Activated naive CD8-positive, alpha-beta T cell treated with anti-CD3 and anti-CD28 coated beads for 36 hours (primary cell): ENCODE measurements at regions not wholly inside any gene's neighbourhood (a gene's known extent, or its start where the extent isn't known, plus 50 kb on each side); places are given as distances from the start of the nearest gene placed in this dataset.

ENCODE experiments used
- DNase-seq: peaks from one replicate; pipeline ENCODE4 v3.0.0; 2021
- H3K27ac Mint-ChIP-seq: one replicate; pipeline ENCODE4 v1.8.0; 2022; ENCODE audit warnings: mild to moderate bottlenecking, moderate library complexity, mixed read lengths
- H3K27me3 Mint-ChIP-seq: one replicate; pipeline ENCODE4 v1.8.0; 2022; ENCODE audit warnings: mild to moderate bottlenecking, mixed read lengths
- H3K36me3 Mint-ChIP-seq: one replicate; pipeline ENCODE4 v1.8.0; 2021; ENCODE audit warnings: mild to moderate bottlenecking, mixed read lengths
- H3K4me1 Mint-ChIP-seq: one replicate; pipeline ENCODE4 v1.8.0; 2021; ENCODE audit warnings: mixed read lengths
- H3K4me3 Mint-ChIP-seq: one replicate; pipeline ENCODE4 v1.8.0; 2022; ENCODE audit warnings: mild to moderate bottlenecking, moderate library complexity, mixed read lengths
- H3K9me3 Mint-ChIP-seq: one replicate; pipeline ENCODE4 v1.8.0; 2022; ENCODE audit warnings: mixed read lengths

- no peak overlapping the region for H3K27ac Mint-ChIP-seq
- no peaks in the 10 kb centered on the region for H3K27me3 Mint-ChIP-seq
- no peaks in the 10 kb centered on the region for H3K36me3 Mint-ChIP-seq
- no peaks in the 10 kb centered on the region for H3K4me1 Mint-ChIP-seq
- DNase-seq, result no peak
- H3K4me3 Mint-ChIP-seq, result no peak overlapping the region
- peaks cover 7% of the 10 kb centered on the region for H3K9me3 Mint-ChIP-seq
Observed at GRCh38 chr21:19992540-19992939, 1005.7 kb upstream of the NCAM2 start.

DNA sequence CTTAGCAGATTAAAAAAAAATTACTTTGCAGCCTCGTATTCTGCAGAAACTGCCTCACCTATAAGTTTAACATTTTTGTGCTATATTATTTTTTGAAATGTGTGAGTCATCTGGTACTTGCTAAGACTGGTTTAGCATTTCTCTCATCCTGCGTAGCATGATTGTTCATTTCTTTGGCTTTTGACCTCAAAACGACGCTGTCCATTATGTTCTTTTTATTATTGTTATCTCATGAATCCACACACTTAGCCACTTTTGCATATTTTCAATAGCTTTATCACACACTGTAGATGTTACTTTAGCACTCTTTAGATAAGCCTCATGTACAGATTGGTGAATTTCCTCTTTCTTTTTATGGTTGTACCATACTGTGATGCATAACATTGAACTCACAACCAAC is 1004.9 kb upstream of the NCAM2 start:
- no peaks in the 10 kb centered on the region for H3K36me3 Mint-ChIP-seq
- H3K9me3 Mint-ChIP-seq, result peaks cover 7% of the 10 kb centered on the region
- no peak overlapping the region for H3K4me3 Mint-ChIP-seq
- no peaks in the 10 kb centered on the region for H3K4me1 Mint-ChIP-seq
- H3K27ac Mint-ChIP-seq, result no peak overlapping the region
- DNase-seq, result no peak
- no peaks in the 10 kb centered on the region for H3K27me3 Mint-ChIP-seq

GRCh38 chr21:19995253-19995652 is 1003.0 kb upstream of the NCAM2 start:
- Mint-ChIP-seq H3K27me3 (no peaks in the 10 kb centered on the region), H3K4me3 (no peak overlapping the region), H3K9me3 (peaks cover 9% of the 10 kb centered on the region), H3K4me1 (no peaks in the 10 kb centered on the region), H3K36me3 (no peaks in the 10 kb centered on the region), H3K27ac (no peak overlapping the region)
- no peak for DNase-seq

DNA sequence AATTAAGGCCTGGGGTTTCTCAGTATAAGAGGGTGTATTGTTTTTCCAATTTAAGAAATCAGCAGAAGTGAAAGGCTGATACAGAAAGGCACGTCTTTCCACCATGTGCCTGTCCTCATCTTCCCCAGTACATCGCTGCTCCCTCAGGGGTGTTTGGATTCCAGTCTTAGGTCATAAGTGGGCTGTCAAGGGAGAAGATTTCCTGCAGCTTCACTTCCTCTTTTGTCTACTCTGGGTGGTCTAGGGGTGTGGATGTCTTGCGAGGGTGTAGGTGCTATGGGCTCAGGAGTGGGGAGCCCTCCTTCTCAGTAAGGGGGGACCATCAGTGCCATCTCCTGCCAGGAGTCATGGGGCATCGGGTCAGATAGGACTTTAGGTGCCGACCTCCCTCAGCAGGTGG is 999.8 kb upstream of the NCAM2 start:
- Mint-ChIP-seq H3K36me3 (no peaks in the 10 kb centered on the region), H3K27me3 (no peaks in the 10 kb centered on the region), H3K9me3 (peaks cover 2% of the 10 kb centered on the region), H3K4me1 (no peaks in the 10 kb centered on the region), H3K4me3 (no peak overlapping the region), H3K27ac (no peak overlapping the region)
- no peak for DNase-seq

DNA sequence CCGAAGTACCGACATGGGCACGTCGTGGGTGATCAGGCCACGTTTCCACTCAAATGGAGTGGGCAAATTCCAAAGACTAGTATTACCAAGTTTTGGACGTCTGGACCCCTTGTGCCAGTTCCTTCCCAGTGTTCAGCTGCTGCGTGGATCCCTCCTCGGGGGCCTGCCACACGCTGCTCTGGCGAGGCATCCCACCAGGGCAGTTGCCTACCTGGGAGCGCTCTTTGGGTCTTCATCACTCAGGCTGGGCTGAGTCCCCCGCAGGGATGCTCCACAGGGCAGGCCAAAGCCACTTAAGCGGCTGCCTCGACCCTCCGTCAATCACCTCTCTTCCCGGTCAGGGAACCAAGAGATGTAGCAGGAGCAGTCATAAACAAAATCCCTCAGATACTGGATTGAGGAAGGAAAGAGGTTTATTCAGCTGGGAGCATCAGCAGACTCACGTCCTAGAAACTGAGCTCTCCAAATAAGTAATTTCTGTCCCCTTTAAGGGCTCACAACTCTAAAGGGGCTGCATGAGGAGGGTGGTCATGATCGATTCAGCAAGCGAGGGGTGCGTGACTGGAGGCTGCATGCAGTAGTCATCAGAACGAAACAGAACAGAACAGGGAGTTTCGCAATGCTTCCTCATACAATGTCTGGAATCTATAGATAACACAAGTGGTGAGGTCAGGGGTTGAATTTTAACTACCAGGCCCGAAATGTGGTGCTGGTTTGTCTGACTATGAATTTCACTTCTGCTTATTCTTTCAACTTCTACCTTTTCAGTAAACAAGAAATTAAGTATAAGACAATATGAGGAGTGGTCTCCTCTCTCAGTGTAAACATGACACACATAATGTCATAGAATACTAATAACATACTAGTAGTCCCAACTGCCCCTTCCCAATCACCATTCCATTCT is 998.6 kb upstream of the NCAM2 start:
- Mint-ChIP-seq H3K4me3 (no peak overlapping the region), H3K27me3 (no peaks in the 10 kb centered on the region), H3K4me1 (no peaks in the 10 kb centered on the region), H3K27ac (no peak overlapping the region), H3K9me3 (peaks cover 2% of the 10 kb centered on the region), H3K36me3 (no peaks in the 10 kb centered on the region)
- DNase-seq, result no peak

GRCh38 chr21:20004367-20004766 is 993.8 kb upstream of the NCAM2 start:
- DNase-seq, result no peak
- H3K4me3 Mint-ChIP-seq, result no peak overlapping the region
- no peaks in the 10 kb centered on the region for H3K27me3 Mint-ChIP-seq
- no peak overlapping the region for H3K27ac Mint-ChIP-seq
- H3K4me1 Mint-ChIP-seq, result no peaks in the 10 kb centered on the region
- H3K36me3 Mint-ChIP-seq, result no peaks in the 10 kb centered on the region
- H3K9me3 Mint-ChIP-seq, result peaks cover 2% of the 10 kb centered on the region

DNA sequence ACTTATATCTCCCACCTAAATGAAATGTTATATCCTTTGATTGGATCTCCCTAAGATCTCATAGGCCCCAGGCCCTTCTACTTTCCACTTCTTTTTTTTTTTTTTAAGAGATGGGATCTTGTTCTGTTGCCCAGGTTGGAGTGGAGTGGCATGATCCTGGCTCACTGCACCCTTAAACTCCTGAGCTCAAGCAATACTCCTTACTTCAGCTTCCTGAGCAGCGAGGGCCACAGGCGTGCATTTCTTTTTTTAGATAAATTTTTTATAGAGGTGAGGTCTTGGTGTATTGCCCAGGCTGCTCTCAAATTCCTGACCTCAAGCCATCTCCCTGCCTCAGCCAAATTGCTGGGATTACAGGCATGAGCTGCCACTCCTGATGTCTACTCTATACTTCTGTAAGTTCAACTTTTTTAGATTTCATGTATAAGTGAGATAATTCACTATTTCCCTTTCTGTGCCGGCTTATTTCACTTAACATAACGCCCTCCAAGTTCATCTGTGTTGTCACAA is 987.5 kb upstream of the NCAM2 start:
- no peak for DNase-seq
- H3K9me3 Mint-ChIP-seq, result peaks cover 2% of the 10 kb centered on the region
- H3K27me3 Mint-ChIP-seq, result no peaks in the 10 kb centered on the region
- H3K4me1 Mint-ChIP-seq, result no peaks in the 10 kb centered on the region
- H3K36me3 Mint-ChIP-seq, result no peaks in the 10 kb centered on the region
- no peak overlapping the region for H3K27ac Mint-ChIP-seq
- H3K4me3 Mint-ChIP-seq, result no peak overlapping the region

GRCh38 chr21:20013851-20014250 is 984.4 kb upstream of the NCAM2 start:
- no peak for DNase-seq
- Mint-ChIP-seq H3K4me3 (no peak overlapping the region), H3K27ac (no peak overlapping the region), H3K36me3 (no peaks in the 10 kb centered on the region), H3K27me3 (no peaks in the 10 kb centered on the region), H3K4me1 (no peaks in the 10 kb centered on the region), H3K9me3 (peaks cover 5% of the 10 kb centered on the region)

DNA sequence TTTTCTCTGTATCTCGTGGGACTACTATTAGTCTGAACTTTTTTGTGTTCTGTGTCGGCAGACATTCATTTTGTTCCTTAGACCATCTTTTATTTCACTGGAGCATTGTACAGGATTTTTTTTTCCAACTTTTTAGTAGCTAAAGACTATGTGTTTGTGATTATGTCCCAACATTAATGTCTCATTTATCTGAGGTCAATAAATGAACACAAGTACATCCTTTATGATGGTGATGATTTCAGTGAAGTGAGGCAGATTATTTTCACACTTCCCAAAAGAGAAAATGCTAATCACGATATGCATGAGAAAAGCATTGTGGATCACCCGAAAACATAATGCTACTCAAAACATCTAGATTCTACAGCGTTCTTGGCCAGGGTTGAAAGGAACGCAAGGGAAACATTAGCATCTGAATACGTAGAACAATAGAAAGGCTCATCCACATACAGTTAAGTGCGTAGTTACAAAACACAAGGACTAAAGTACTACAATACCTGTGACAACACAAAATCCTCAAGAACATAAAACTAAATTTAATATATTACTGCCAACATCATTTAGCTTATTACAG is 981.7 kb upstream of the NCAM2 start:
- H3K36me3 Mint-ChIP-seq, result no peaks in the 10 kb centered on the region
- H3K4me3 Mint-ChIP-seq, result no peak overlapping the region
- H3K9me3 Mint-ChIP-seq, result peaks cover 3% of the 10 kb centered on the region
- H3K27me3 Mint-ChIP-seq, result no peaks in the 10 kb centered on the region
- H3K27ac Mint-ChIP-seq, result no peak overlapping the region
- no peaks in the 10 kb centered on the region for H3K4me1 Mint-ChIP-seq
- DNase-seq, result no peak

DNA sequence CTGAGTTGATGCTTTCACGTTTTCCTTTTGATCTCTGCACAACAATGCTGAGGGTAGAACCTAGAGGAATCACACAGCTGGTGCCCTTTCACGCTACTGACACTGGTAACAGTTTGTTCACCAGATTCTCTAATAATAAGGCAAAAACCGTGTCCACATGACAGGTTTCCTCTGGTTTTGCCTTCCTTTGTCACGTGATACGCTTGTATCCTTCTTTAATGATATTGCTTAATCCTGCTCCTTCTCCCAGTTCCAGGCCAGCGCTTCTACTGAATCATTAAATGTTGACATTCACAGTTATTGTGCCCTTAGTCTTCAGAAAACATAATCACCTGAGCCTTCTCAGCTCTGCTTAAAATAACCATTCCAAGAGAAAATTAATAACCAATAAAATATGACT is 978.2 kb upstream of the NCAM2 start:
- Mint-ChIP-seq H3K36me3 (no peaks in the 10 kb centered on the region), H3K4me1 (no peaks in the 10 kb centered on the region), H3K27me3 (no peaks in the 10 kb centered on the region), H3K9me3 (peaks cover 3% of the 10 kb centered on the region), H3K27ac (no peak overlapping the region), H3K4me3 (no peak overlapping the region)
- DNase-seq, result no peak

DNA sequence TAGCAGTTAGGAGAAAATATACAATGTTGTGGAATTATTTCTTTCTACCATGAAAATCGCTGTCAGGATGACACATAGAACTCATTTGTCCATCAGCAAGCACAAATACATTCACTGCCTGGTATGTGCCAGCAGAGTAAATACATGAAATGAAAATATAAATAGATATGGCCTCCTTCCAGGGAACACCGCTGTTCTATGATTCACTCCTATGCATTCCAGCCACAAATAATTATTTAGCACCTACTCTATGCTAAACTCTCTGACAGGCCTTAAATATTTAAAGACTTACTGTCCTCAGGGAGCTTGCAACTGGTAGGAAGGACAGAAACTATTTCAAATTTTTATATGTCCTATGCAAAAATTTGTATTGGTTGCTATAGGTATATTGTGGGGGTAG is 975.0 kb upstream of the NCAM2 start:
- no peaks in the 10 kb centered on the region for H3K36me3 Mint-ChIP-seq
- no peak overlapping the region for H3K4me3 Mint-ChIP-seq
- H3K27me3 Mint-ChIP-seq, result no peaks in the 10 kb centered on the region
- peaks cover 3% of the 10 kb centered on the region for H3K9me3 Mint-ChIP-seq
- no peak overlapping the region for H3K27ac Mint-ChIP-seq
- no peaks in the 10 kb centered on the region for H3K4me1 Mint-ChIP-seq
- DNase-seq, result no peak

DNA sequence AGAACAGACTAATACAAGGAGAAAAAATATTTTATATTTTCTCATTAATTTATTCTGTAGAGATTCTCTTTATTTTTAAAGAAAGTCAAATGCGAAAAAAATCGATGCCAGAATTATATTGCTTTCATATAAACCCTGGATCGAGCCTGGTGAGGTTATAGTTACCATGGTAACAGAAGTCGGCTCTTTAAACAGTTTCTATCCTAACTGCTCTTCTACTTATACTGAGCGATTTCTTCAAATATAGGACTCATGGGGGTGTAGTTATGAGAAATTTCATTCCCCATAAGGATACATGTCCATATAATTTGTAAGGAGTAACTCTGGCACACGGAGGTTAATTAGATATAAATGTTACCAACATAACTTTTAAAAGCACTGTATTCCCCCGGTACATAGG is 973.5 kb upstream of the NCAM2 start:
- no peak for DNase-seq
- no peak overlapping the region for H3K27ac Mint-ChIP-seq
- peaks cover 2% of the 10 kb centered on the region for H3K9me3 Mint-ChIP-seq
- no peaks in the 10 kb centered on the region for H3K27me3 Mint-ChIP-seq
- no peaks in the 10 kb centered on the region for H3K36me3 Mint-ChIP-seq
- H3K4me3 Mint-ChIP-seq, result no peak overlapping the region
- no peaks in the 10 kb centered on the region for H3K4me1 Mint-ChIP-seq

DNA sequence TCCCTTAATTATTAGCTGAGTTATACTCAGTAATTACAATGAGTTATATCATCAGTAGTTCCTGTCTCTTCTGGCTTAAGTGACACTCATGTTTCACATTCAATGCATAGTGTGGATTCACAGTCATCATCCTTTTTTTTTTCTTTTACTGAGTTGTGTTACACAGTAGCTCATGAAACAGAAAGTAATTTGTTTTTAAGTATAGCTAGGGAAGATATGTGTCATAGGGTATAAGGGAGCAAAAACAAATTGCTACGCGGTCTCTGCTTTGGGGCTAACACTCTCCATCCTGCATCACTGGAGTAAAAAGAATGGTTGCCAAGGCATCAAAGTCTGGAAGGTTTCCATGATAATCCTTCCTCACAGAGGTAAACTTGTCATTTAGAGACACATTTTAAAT is 971.7 kb upstream of the NCAM2 start:
- H3K27me3 Mint-ChIP-seq, result no peaks in the 10 kb centered on the region
- no peak for DNase-seq
- H3K4me1 Mint-ChIP-seq, result no peaks in the 10 kb centered on the region
- no peak overlapping the region for H3K4me3 Mint-ChIP-seq
- H3K9me3 Mint-ChIP-seq, result peaks cover 2% of the 10 kb centered on the region
- no peaks in the 10 kb centered on the region for H3K36me3 Mint-ChIP-seq
- no peak overlapping the region for H3K27ac Mint-ChIP-seq

GRCh38 chr21:20030390-20030789 is 967.8 kb upstream of the NCAM2 start:
- Mint-ChIP-seq H3K27ac (no peak overlapping the region), H3K36me3 (no peaks in the 10 kb centered on the region), H3K9me3 (peaks cover 2% of the 10 kb centered on the region), H3K4me3 (no peak overlapping the region), H3K4me1 (no peaks in the 10 kb centered on the region), H3K27me3 (no peaks in the 10 kb centered on the region)
- DNase-seq, result no peak

DNA sequence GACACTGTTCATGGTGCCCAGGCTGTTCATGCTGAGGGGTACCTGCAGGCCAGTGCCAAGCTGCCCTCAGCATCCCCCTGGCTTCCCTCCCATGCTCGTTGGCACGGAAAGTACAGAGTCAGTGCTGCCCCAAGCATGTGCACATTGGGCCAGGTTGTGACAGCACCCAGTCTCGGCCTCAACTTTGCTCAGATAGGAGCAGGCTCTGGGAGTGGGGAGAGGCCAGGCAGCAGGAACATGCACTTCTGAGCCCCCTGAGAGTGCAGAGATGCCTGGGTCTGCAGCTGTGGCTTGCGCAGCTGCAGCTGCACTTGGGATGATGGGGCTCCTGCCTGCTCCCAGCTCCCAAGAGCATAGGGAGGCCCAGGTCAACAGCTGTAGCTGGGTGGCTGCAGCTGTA is 966.4 kb upstream of the NCAM2 start:
- Mint-ChIP-seq H3K4me1 (no peaks in the 10 kb centered on the region), H3K27ac (no peak overlapping the region), H3K36me3 (no peaks in the 10 kb centered on the region), H3K27me3 (no peaks in the 10 kb centered on the region), H3K4me3 (no peak overlapping the region), H3K9me3 (no peaks in the 10 kb centered on the region)
- DNase-seq, result no peak

DNA sequence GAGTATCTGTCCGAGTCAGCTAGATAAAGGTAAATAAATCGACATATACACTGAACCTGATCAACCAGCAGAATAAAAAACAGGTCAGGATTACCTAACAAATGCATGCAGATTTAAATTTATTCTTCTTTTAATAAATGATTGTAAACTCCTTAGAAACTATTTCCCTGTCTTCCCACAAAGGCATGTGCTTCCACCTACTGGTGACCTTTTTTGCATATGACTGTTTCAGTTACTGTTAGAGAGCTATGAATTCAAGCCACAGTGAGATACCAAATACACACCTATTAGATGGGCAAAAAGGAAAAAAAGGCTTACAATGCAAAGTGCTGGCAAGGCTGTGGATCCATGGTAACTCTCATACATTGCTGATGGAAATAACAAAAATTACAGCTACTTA is 957.4 kb upstream of the NCAM2 start:
- Mint-ChIP-seq H3K4me3 (no peak overlapping the region), H3K9me3 (peaks cover 3% of the 10 kb centered on the region), H3K4me1 (no peaks in the 10 kb centered on the region), H3K36me3 (no peaks in the 10 kb centered on the region), H3K27ac (no peak overlapping the region), H3K27me3 (no peaks in the 10 kb centered on the region)
- DNase-seq, result no peak
